PFSK-1 (cell line): ENCODE measurements at regions not wholly inside any gene's neighbourhood (a gene's known extent, or its start where the extent isn't known, plus 50 kb on each side); places are given as distances from the start of the nearest gene placed in this dataset.

Source experiments
- FOXP2 ChIP-seq: optimal IDR thresholded peaks from 2 replicates; pipeline ENCODE3; 2011; ENCODE audit warnings: borderline replicate concordance, control low read depth, inconsistent platforms; ENCODE audit not compliant: insufficient read depth; ENCODE audit errors: extremely low read length, extremely low read depth
- POLR2AphosphoS5 ChIP-seq: IDR thresholded peaks from 2 replicates; pipeline ENCODE4 v1.6.1; 2012; ENCODE audit warnings: low read depth, mild to moderate bottlenecking, control low read depth, low read length, moderate library complexity
- SIN3A ChIP-seq: IDR thresholded peaks from 2 replicates; pipeline ENCODE4 v1.6.1; 2012; ENCODE audit warnings: mild to moderate bottlenecking, low read length, moderate library complexity, borderline replicate concordance; ENCODE audit not compliant: insufficient read depth
- TAF1 ChIP-seq: IDR thresholded peaks from 2 replicates; pipeline ENCODE4 v1.6.1; 2012; ENCODE audit warnings: low read length, control low read depth, borderline replicate concordance; ENCODE audit not compliant: insufficient read depth
- TF ChIP-seq, protein P1 (sequence below), 2 experiments: IDR thresholded peaks; 2 replicates each; pipeline versions ENCODE4 v1.6.1 to v1.8.0; 2011 to 2012; ENCODE audit warnings: low read depth in 2 of 2, low read length in 2 of 2, control low read depth in 1 of 2, inconsistent platforms in 1 of 2, mild to moderate bottlenecking in 1 of 2, moderate library complexity in 1 of 2; ENCODE audit not compliant: insufficient read depth in 1 of 2

DNA sequence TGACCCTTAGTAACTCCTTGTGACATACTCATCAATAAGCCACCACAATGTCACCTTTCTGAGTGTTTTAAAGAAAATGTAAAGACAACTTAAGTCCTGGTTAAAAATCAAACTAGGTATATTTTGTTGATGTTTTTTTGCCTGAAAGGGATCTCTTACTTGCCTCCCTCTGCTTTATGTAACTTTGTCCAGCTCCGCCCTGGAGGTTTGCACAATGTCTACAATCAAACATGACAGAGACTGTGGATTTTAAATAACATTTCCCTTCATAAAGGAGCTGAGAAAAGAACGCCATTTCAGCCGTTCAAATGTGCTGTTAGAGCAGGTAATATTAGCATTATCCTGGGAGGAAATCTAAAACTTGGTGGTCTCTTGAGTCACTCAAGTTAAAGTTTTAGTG is 613.9 kb downstream of the SOX5 start:
- no peak for TF ChIP-seq POLR2AphosphoS5
- TF ChIP-seq, protein P1, sequence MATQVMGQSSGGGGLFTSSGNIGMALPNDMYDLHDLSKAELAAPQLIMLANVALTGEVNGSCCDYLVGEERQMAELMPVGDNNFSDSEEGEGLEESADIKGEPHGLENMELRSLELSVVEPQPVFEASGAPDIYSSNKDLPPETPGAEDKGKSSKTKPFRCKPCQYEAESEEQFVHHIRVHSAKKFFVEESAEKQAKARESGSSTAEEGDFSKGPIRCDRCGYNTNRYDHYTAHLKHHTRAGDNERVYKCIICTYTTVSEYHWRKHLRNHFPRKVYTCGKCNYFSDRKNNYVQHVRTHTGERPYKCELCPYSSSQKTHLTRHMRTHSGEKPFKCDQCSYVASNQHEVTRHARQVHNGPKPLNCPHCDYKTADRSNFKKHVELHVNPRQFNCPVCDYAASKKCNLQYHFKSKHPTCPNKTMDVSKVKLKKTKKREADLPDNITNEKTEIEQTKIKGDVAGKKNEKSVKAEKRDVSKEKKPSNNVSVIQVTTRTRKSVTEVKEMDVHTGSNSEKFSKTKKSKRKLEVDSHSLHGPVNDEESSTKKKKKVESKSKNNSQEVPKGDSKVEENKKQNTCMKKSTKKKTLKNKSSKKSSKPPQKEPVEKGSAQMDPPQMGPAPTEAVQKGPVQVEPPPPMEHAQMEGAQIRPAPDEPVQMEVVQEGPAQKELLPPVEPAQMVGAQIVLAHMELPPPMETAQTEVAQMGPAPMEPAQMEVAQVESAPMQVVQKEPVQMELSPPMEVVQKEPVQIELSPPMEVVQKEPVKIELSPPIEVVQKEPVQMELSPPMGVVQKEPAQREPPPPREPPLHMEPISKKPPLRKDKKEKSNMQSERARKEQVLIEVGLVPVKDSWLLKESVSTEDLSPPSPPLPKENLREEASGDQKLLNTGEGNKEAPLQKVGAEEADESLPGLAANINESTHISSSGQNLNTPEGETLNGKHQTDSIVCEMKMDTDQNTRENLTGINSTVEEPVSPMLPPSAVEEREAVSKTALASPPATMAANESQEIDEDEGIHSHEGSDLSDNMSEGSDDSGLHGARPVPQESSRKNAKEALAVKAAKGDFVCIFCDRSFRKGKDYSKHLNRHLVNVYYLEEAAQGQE (IDR thresholded peaks at IDR 0.05; ENCODE audit: insufficient read depth in 1 of 2, low read depth in 2 of 2, low read length in 2 of 2) = no peak
- TF ChIP-seq TAF1 = no peak
- no peak for TF ChIP-seq SIN3A
- TF ChIP-seq FOXP2 = no peak

GRCh38 chr12:23337213-23337612 is 612.3 kb downstream of the SOX5 start:
- TF ChIP-seq FOXP2 = no peak
- TF ChIP-seq SIN3A = no peak

DNA sequence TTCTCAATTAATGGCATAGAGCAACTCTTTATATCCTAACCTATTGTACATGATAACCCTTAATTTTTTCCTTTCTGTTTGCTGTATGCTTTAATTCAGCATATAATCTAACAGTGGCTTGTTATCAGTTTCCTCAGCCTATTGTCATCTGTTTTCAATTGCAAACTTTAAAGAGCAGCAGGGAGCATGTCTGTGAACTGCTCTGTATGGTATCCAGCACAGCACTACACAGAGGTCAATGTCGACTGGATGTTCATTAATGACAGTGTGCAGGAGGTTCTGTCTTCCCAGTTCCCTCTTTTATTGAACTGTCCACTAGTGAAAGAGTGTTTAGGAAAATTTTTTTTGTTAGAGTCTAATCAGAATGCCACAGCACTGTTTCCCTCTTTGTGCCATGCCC is 609.1 kb downstream of the SOX5 start:
- TF ChIP-seq SIN3A (no peak), FOXP2 (no peak), TAF1 (no peak), POLR2AphosphoS5 (no peak)
- TF ChIP-seq, protein P1 (IDR thresholded peaks at IDR 0.05; ENCODE audit: insufficient read depth in 1 of 2, low read depth in 2 of 2, low read length in 2 of 2) = no peak

- TF ChIP-seq SIN3A = no peak
- TF ChIP-seq POLR2AphosphoS5 = no peak
- no peak for TF ChIP-seq TAF1
- TF ChIP-seq, protein P1 (IDR thresholded peaks at IDR 0.05; ENCODE audit: insufficient read depth in 1 of 2, low read depth in 2 of 2, low read length in 2 of 2) = no peak
- no peak for TF ChIP-seq FOXP2
Measured at GRCh38 chr12:23342407-23342806, 607.1 kb downstream of the SOX5 start.

DNA sequence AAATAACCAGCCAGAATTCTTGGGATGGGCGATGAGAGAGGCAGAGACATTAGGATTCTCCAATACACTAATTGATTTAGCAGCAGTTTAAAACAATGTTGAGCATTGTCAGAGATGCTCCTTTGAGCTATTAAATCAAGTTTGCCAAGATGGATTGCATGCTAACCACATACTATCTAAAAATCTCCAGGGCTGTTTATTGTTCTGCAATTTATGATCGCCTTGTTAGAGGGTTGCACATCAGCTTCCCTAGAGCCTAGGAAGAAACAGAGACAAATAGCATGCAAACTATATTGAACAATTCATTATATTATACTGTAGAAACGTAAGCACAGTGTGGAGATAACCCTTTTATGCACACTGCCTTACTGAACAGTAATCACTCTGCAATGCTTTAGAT is 599.9 kb downstream of the SOX5 start:
- TF ChIP-seq, protein P1 (IDR thresholded peaks at IDR 0.05; ENCODE audit: insufficient read depth in 1 of 2, low read depth in 2 of 2, low read length in 2 of 2) = no peak
- TF ChIP-seq FOXP2 = no peak
- no peak for TF ChIP-seq POLR2AphosphoS5
- TF ChIP-seq SIN3A = no peak
- no peak for TF ChIP-seq TAF1

DNA sequence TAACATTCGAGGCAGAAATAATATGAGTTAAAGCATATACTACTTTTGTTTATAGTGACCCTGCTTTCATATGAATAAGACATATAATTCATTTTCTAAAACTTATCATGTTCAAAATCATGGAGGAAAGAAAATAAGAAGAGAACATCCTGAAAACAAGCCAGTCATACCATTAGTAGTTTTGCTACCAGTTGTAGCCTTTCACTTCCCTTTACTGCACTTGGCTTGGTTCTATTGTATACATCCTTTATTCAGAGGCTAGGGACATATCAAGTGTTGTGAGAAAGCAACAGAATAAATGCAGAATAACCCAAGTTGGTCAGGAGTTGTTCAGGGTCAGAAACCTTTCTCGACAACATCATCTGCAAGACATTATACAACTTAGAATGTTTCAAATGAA is 598.7 kb downstream of the SOX5 start:
- TF ChIP-seq TAF1 (no peak), FOXP2 (no peak), SIN3A (no peak), POLR2AphosphoS5 (no peak)
- TF ChIP-seq, protein P1 (IDR thresholded peaks at IDR 0.05; ENCODE audit: insufficient read depth in 1 of 2, low read depth in 2 of 2, low read length in 2 of 2) = no peak
